ENCODE measurements at regions not wholly inside any gene's neighbourhood (a gene's known extent, or its start where the extent isn't known, plus 50 kb on each side); places are given as distances from the start of the nearest gene placed in this dataset.

DNA sequence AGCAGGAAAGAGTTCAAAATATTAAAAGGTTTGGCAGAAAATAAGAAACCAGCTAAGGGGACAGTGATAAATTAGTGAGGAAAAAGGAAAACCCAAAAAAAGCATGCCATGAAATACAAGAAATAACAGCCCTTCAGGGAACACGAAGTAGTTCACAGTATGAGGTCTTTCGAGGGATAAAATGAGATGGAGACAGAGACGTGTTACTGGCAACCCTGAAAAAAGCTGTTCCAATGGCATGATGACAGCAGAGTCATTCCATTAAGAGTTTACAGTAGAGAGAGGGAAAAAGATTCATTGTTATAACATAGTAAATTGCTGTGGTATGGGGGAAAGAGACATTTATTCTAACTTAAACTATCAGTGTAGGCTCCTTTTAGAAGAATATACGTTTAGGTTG lies 391.2 kb downstream of the ANKRD7 start:
- H2AFZ ChIP-seq (ENCODE audit: low read length): no peak overlapping the region
- H3K9ac ChIP-seq (ENCODE audit: low read depth, low read length, poor library complexity, severe bottlenecking): no peak overlapping the region
- H3K9me3 ChIP-seq (ENCODE audit: insufficient read depth, low read depth, low read length): no peaks in the 10 kb centered on the region
- no peaks in the 10 kb centered on the region for H3K36me3 ChIP-seq (ENCODE audit: insufficient read depth, low read length)
- H3K4me2 ChIP-seq (ENCODE audit: low read depth, low read length, poor library complexity, severe bottlenecking): no peak overlapping the region
- TF ChIP-seq, protein P1, sequence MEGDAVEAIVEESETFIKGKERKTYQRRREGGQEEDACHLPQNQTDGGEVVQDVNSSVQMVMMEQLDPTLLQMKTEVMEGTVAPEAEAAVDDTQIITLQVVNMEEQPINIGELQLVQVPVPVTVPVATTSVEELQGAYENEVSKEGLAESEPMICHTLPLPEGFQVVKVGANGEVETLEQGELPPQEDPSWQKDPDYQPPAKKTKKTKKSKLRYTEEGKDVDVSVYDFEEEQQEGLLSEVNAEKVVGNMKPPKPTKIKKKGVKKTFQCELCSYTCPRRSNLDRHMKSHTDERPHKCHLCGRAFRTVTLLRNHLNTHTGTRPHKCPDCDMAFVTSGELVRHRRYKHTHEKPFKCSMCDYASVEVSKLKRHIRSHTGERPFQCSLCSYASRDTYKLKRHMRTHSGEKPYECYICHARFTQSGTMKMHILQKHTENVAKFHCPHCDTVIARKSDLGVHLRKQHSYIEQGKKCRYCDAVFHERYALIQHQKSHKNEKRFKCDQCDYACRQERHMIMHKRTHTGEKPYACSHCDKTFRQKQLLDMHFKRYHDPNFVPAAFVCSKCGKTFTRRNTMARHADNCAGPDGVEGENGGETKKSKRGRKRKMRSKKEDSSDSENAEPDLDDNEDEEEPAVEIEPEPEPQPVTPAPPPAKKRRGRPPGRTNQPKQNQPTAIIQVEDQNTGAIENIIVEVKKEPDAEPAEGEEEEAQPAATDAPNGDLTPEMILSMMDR (conservative IDR thresholded peaks at IDR 0.05; ENCODE audit: low read length): no peak
- no peak for TF ChIP-seq EZH2phosphoT487 (IDR thresholded peaks at IDR 0.05; ENCODE audit: borderline replicate concordance)
- H3K4me1 ChIP-seq (ENCODE audit: insufficient read depth, low read length, poor library complexity, severe bottlenecking): no peaks in the 10 kb centered on the region
- no peaks in the 10 kb centered on the region for H3K79me2 ChIP-seq (ENCODE audit: insufficient read depth, low read length)
- no peaks in the 10 kb centered on the region for H3K27me3 ChIP-seq (ENCODE audit: insufficient read depth, low read length, poor library complexity, severe bottlenecking)
- H4K20me1 ChIP-seq (ENCODE audit: insufficient read depth, low read length, poor library complexity, severe bottlenecking): no peaks in the 10 kb centered on the region
- H3K4me3 ChIP-seq (ENCODE audit: low read length, poor library complexity, severe bottlenecking): no peak overlapping the region
- no peaks in the 10 kb centered on the region for H3F3A ChIP-seq (ENCODE audit: low read depth)
- no peaks in the 10 kb centered on the region for H3K9me2 ChIP-seq (replicated peaks; ENCODE audit: low read depth, low read length)

DNA sequence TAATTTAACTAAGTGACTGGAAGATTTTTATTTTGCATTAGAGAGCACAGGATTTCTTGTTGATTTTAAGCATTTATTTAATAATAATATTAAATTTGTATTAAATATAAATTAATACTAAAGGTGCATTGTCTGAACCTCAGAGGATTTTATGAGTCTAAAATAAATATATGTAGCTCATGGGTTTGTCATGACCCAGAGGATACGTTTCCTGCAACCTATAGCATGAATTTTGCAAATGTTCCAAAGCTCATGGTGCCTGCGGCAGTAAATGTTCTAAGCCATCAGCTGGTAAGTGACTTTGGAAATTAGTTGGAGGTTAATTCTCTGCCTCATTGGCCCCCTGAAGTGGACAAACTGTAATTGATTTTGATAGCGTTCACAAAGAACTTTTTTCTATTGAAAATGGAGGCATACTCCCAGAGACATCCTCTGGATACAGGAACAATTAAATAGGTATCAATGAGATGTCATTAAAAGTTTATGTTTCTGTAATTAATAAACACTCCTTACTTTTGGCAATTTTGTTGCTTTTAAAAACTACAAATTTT lies 397.4 kb downstream of the ANKRD7 start:
- H3K27me3 ChIP-seq (ENCODE audit: insufficient read depth, low read length, poor library complexity, severe bottlenecking): no peaks in the 10 kb centered on the region
- H2AFZ ChIP-seq (ENCODE audit: low read length): no peak overlapping the region
- H4K20me1 ChIP-seq (ENCODE audit: insufficient read depth, low read length, poor library complexity, severe bottlenecking): no peaks in the 10 kb centered on the region
- no peak overlapping the region for H3K9ac ChIP-seq (ENCODE audit: low read depth, low read length, poor library complexity, severe bottlenecking)
- H3K4me2 ChIP-seq (ENCODE audit: low read depth, low read length, poor library complexity, severe bottlenecking): no peak overlapping the region
- no peaks in the 10 kb centered on the region for H3K36me3 ChIP-seq (ENCODE audit: insufficient read depth, low read length)
- H3K9me3 ChIP-seq (ENCODE audit: insufficient read depth, low read depth, low read length): peaks cover 3% of the 10 kb centered on the region; the same call in 1 of the 2 replicates
- H3K79me2 ChIP-seq (ENCODE audit: insufficient read depth, low read length): no peaks in the 10 kb centered on the region
- no peak for TF ChIP-seq EZH2phosphoT487 (IDR thresholded peaks at IDR 0.05; ENCODE audit: borderline replicate concordance)
- TF ChIP-seq, protein P1 (conservative IDR thresholded peaks at IDR 0.05; ENCODE audit: low read length): no peak
- H3K4me3 ChIP-seq (ENCODE audit: low read length, poor library complexity, severe bottlenecking): no peak overlapping the region
- H3K4me1 ChIP-seq (ENCODE audit: insufficient read depth, low read length, poor library complexity, severe bottlenecking): no peaks in the 10 kb centered on the region
- no peaks in the 10 kb centered on the region for H3K9me2 ChIP-seq (replicated peaks; ENCODE audit: low read depth, low read length)
- H3F3A ChIP-seq (ENCODE audit: low read depth): no peaks in the 10 kb centered on the region

DNA sequence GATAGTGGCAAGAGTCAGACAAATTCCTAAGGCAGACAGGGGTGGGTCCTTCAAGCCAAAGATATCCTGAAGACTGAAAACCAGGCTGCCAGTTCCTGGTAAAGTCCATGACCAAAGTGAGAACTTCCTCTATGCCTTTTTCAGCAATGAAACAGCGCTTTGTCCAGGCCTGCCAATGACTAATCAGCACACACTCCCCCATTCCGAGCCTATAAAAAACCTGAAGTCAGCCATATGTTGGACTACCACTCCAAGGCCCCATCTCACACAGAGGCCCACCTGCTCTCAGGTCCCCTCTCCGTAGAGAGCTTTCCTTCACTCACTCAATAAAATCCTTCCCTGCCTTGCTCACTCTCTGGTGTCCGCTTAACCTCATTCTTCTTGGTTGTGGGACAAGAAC lies 402.2 kb downstream of the ANKRD7 start:
- H2AFZ ChIP-seq (ENCODE audit: low read length): no peak overlapping the region
- H3K4me3 ChIP-seq (ENCODE audit: low read length, poor library complexity, severe bottlenecking): no peak overlapping the region
- peaks cover 4% of the 10 kb centered on the region; the same call in 1 of the 2 replicates for H3K9me3 ChIP-seq (ENCODE audit: insufficient read depth, low read depth, low read length)
- no peaks in the 10 kb centered on the region for H4K20me1 ChIP-seq (ENCODE audit: insufficient read depth, low read length, poor library complexity, severe bottlenecking)
- no peaks in the 10 kb centered on the region for H3K79me2 ChIP-seq (ENCODE audit: insufficient read depth, low read length)
- no peaks in the 10 kb centered on the region for H3F3A ChIP-seq (ENCODE audit: low read depth)
- no peak overlapping the region for H3K4me2 ChIP-seq (ENCODE audit: low read depth, low read length, poor library complexity, severe bottlenecking)
- no peak overlapping the region for H3K9ac ChIP-seq (ENCODE audit: low read depth, low read length, poor library complexity, severe bottlenecking)
- H3K9me2 ChIP-seq (replicated peaks; ENCODE audit: low read depth, low read length): no peaks in the 10 kb centered on the region
- no peaks in the 10 kb centered on the region for H3K36me3 ChIP-seq (ENCODE audit: insufficient read depth, low read length)
- no peaks in the 10 kb centered on the region for H3K27me3 ChIP-seq (ENCODE audit: insufficient read depth, low read length, poor library complexity, severe bottlenecking)
- TF ChIP-seq EZH2phosphoT487 (IDR thresholded peaks at IDR 0.05; ENCODE audit: borderline replicate concordance): no peak
- TF ChIP-seq, protein P1 (conservative IDR thresholded peaks at IDR 0.05; ENCODE audit: low read length): no peak
- no peaks in the 10 kb centered on the region for H3K4me1 ChIP-seq (ENCODE audit: insufficient read depth, low read length, poor library complexity, severe bottlenecking)

All from Loucy (cell line).